ENCODE measurements at regions not wholly inside any gene's neighbourhood (a gene's known extent, or its start where the extent isn't known, plus 50 kb on each side); places are given as distances from the start of the nearest gene placed in this dataset.

GRCh38 chr13:99907038-99907437, 64.5 kb downstream of the ZIC5 start:
- no peaks in the 10 kb centered on the region for H4K20me1 ChIP-seq (ENCODE audit: insufficient read depth, low read length, poor library complexity, severe bottlenecking)
- H3K79me2 ChIP-seq (ENCODE audit: insufficient read depth, low read length): no peaks in the 10 kb centered on the region
- no peaks in the 10 kb centered on the region for H3K4me1 ChIP-seq (ENCODE audit: insufficient read depth, low read length, poor library complexity, severe bottlenecking)
- H3K9me2 ChIP-seq (replicated peaks; ENCODE audit: low read depth, low read length): no peaks in the 10 kb centered on the region
- H3F3A ChIP-seq (ENCODE audit: low read depth): no peaks in the 10 kb centered on the region
- no peak overlapping the region for H3K4me3 ChIP-seq (ENCODE audit: low read length, poor library complexity, severe bottlenecking)
- no peaks in the 10 kb centered on the region for H3K36me3 ChIP-seq (ENCODE audit: insufficient read depth, low read length)
- H2AFZ ChIP-seq (ENCODE audit: low read length): no peak overlapping the region
- no peak for TF ChIP-seq EZH2phosphoT487 (IDR thresholded peaks at IDR 0.05; ENCODE audit: borderline replicate concordance)
- no peak for TF ChIP-seq CTCF (conservative IDR thresholded peaks at IDR 0.05; ENCODE audit: low read length)
- no peak overlapping the region for H3K4me2 ChIP-seq (ENCODE audit: low read depth, low read length, poor library complexity, severe bottlenecking)
- H3K9me3 ChIP-seq (ENCODE audit: insufficient read depth, low read depth, low read length): no peaks in the 10 kb centered on the region
- H3K27me3 ChIP-seq (ENCODE audit: insufficient read depth, low read length, poor library complexity, severe bottlenecking): no peaks in the 10 kb centered on the region
- no peak overlapping the region for H3K9ac ChIP-seq (ENCODE audit: low read depth, low read length, poor library complexity, severe bottlenecking)

- Histone ChIP-seq H3K4me3 (ENCODE audit: low read length, poor library complexity, severe bottlenecking) (no peak overlapping the region), H3K4me1 (ENCODE audit: insufficient read depth, low read length, poor library complexity, severe bottlenecking) (no peaks in the 10 kb centered on the region), H3K9me3 (ENCODE audit: insufficient read depth, low read depth, low read length) (no peaks in the 10 kb centered on the region), H3K27me3 (ENCODE audit: insufficient read depth, low read length, poor library complexity, severe bottlenecking) (no peaks in the 10 kb centered on the region), H2AFZ (ENCODE audit: low read length) (no peak overlapping the region), H3K36me3 (ENCODE audit: insufficient read depth, low read length) (no peaks in the 10 kb centered on the region), H4K20me1 (ENCODE audit: insufficient read depth, low read length, poor library complexity, severe bottlenecking) (no peaks in the 10 kb centered on the region), H3K4me2 (ENCODE audit: low read depth, low read length, poor library complexity, severe bottlenecking) (no peak overlapping the region), H3K9ac (ENCODE audit: low read depth, low read length, poor library complexity, severe bottlenecking) (no peak overlapping the region), H3F3A (ENCODE audit: low read depth) (no peaks in the 10 kb centered on the region), H3K79me2 (ENCODE audit: insufficient read depth, low read length) (no peaks in the 10 kb centered on the region), H3K9me2 (replicated peaks; ENCODE audit: low read depth, low read length) (no peaks in the 10 kb centered on the region)
- no peak for TF ChIP-seq CTCF (conservative IDR thresholded peaks at IDR 0.05; ENCODE audit: low read length)
- TF ChIP-seq EZH2phosphoT487 (IDR thresholded peaks at IDR 0.05; ENCODE audit: borderline replicate concordance): no peak
These were observed 65.8 kb downstream of the ZIC5 start for GRCh38 chr13:99905814-99906213.

GRCh38 chr13:99905224-99905623, 66.3 kb downstream of the ZIC5 start:
- Histone ChIP-seq H2AFZ (ENCODE audit: low read length) (no peak overlapping the region), H3K36me3 (ENCODE audit: insufficient read depth, low read length) (no peaks in the 10 kb centered on the region), H3K9me3 (ENCODE audit: insufficient read depth, low read depth, low read length) (no peaks in the 10 kb centered on the region), H3K4me3 (ENCODE audit: low read length, poor library complexity, severe bottlenecking) (no peak overlapping the region), H3K4me2 (ENCODE audit: low read depth, low read length, poor library complexity, severe bottlenecking) (no peak overlapping the region), H4K20me1 (ENCODE audit: insufficient read depth, low read length, poor library complexity, severe bottlenecking) (no peaks in the 10 kb centered on the region), H3K79me2 (ENCODE audit: insufficient read depth, low read length) (no peaks in the 10 kb centered on the region), H3K4me1 (ENCODE audit: insufficient read depth, low read length, poor library complexity, severe bottlenecking) (no peaks in the 10 kb centered on the region), H3K27me3 (ENCODE audit: insufficient read depth, low read length, poor library complexity, severe bottlenecking) (no peaks in the 10 kb centered on the region), H3F3A (ENCODE audit: low read depth) (no peaks in the 10 kb centered on the region), H3K9ac (ENCODE audit: low read depth, low read length, poor library complexity, severe bottlenecking) (no peak overlapping the region), H3K9me2 (replicated peaks; ENCODE audit: low read depth, low read length) (no peaks in the 10 kb centered on the region)
- TF ChIP-seq CTCF (conservative IDR thresholded peaks at IDR 0.05; ENCODE audit: low read length) (no peak), EZH2phosphoT487 (IDR thresholded peaks at IDR 0.05; ENCODE audit: borderline replicate concordance) (no peak)

Data from Loucy (cell line).